Fibroblast of mammary gland (primary cell): ENCODE measurements at regions not wholly inside any gene's neighbourhood (a gene's known extent, or its start where the extent isn't known, plus 50 kb on each side); places are given as distances from the start of the nearest gene placed in this dataset.

Source experiments
- DNase-seq: peaks from one replicate; pipeline ENCODE4 v3.0.0-alpha.2; 2010; ENCODE audit warnings: low read depth
- H3K4me3 ChIP-seq: 2 replicates; pipeline ENCODE4 v1.5.1; 2011; ENCODE audit warnings: low read depth, mild to moderate bottlenecking, low read length, moderate library complexity; ENCODE audit not compliant: control insufficient read depth
- CTCF ChIP-seq: conservative IDR thresholded peaks from 2 replicates; pipeline ENCODE4 v1.5.1; 2011; ENCODE audit warnings: low read depth, low read length, inconsistent platforms; ENCODE audit not compliant: control insufficient read depth, insufficient read depth

- DNase-seq: no peak
- H3K4me3 ChIP-seq: no peak overlapping the region
- TF ChIP-seq CTCF: no peak
Observed at GRCh38 chr6:21997119-21998037, 299.5 kb downstream of the PRL start.

GRCh38 chr6:21998582-21998981 is 298.3 kb downstream of the PRL start:
- H3K4me3 ChIP-seq: no peak overlapping the region
- DNase-seq: no peak
- no peak for TF ChIP-seq CTCF

GRCh38 chr6:21999012-21999528 is 297.8 kb downstream of the PRL start:
- TF ChIP-seq CTCF: no peak
- DNase-seq: peak; percentile 49
- no peak overlapping the region for H3K4me3 ChIP-seq

GRCh38 chr6:21999741-22000140 is 297.1 kb downstream of the PRL start:
- H3K4me3 ChIP-seq: no peak overlapping the region
- no peak for DNase-seq
- TF ChIP-seq CTCF: no peak

- no peak for TF ChIP-seq CTCF
- H3K4me3 ChIP-seq: no peak overlapping the region
- DNase-seq: no peak
Observed at GRCh38 chr6:22001396-22002027, 295.3 kb downstream of the PRL start.

GRCh38 chr6:22003287-22003686 is 293.5 kb downstream of the PRL start:
- TF ChIP-seq CTCF: no peak
- no peak overlapping the region for H3K4me3 ChIP-seq
- DNase-seq: no peak
